A549 (cell line): ENCODE measurements at regions not wholly inside any gene's neighbourhood (a gene's known extent, or its start where the extent isn't known, plus 50 kb on each side); places are given as distances from the start of the nearest gene placed in this dataset.
"Not testable (repeated sequence)": the region's sequence is repeated elsewhere in the genome, so short reads cannot be mapped to it uniquely, and the experiment has no call there.

Source experiments
- ATAC-seq, 2 experiments: fragments of 200-7000 bp in 1 of 2; fragments of >200 bp in 1 of 2; cut with Nextera tagmentation in 1 of 2; cut with Tn5 transposase in 1 of 2; 3 replicates each; pipeline versions ENCODE4 v1.8.0 to v1.9.1; 2018 to 2020; ENCODE audit warnings: mild to moderate bottlenecking in 1 of 2, moderate library complexity in 1 of 2
- CTCF ChIA-PET: fragments of 300-600 bp; sonication (Branson Sonifier 250); formaldehyde crosslinking; extraction: SDS; loops from one replicate; lab custom pipeline; 2021; ENCODE audit warnings: antibody characterized with exemption, inconsistent platforms; lab: Yijun Ruan, JAX
- POLR2A ChIA-PET: fragments of 350-600 bp; formaldehyde crosslinking; extraction: SDS; loops from one replicate; lab custom pipeline; 2021; ENCODE audit warnings: antibody characterized with exemption, inconsistent platforms; lab: Yijun Ruan, JAX
- DNase-seq, 2 experiments: peaks; one replicate each; pipeline versions ENCODE4 v3.0.0 to v3.0.0-alpha.2; 2011 to 2016; ENCODE audit warnings: low read depth in 1 of 2, low spot score in 1 of 2
- FAIRE-seq: peaks from 2 replicates; lab custom pipeline; 2011; peaks lifted over from hg19 to GRCh38; lab: Jason Lieb, UNC
- H3K27ac ChIP-seq, 2 experiments: fragments of >200 bp; sonication (Bioruptor Twin); formaldehyde crosslinking; 3 replicates each; pipeline ENCODE4 v1.5.1; 2016 to 2017
- H3K4me1 ChIP-seq: fragments of >200 bp; sonication (Bioruptor Twin); formaldehyde crosslinking; 3 replicates; pipeline ENCODE4 v1.6.1; 2016
- H3K4me2 ChIP-seq: fragments of >200 bp; sonication (Bioruptor Twin); formaldehyde crosslinking; 3 replicates; pipeline ENCODE4 v1.6.1; 2016
- H3K4me3 ChIP-seq: fragments of >200 bp; sonication (Bioruptor Twin); formaldehyde crosslinking; 3 replicates; pipeline ENCODE4 v1.5.1; 2016
- H3K9me3 ChIP-seq: fragments of >200 bp; sonication (Bioruptor Twin); formaldehyde crosslinking; 3 replicates; pipeline ENCODE4 v1.6.1; 2016
- BCL3 ChIP-seq: fragments of >200 bp; sonication (Bioruptor Twin); formaldehyde crosslinking; IDR thresholded peaks from 3 replicates; pipeline ENCODE4 v1.6.1; 2016
- CHD2 ChIP-seq: fragments of 150-350 bp; IDR thresholded peaks from 2 replicates; pipeline ENCODE4 v1.6.1; 2014; ENCODE audit warnings: low read length; ENCODE audit not compliant: partially characterized antibody
- ESRRA ChIP-seq: fragments of 150-350 bp; IDR thresholded peaks from 2 replicates; pipeline ENCODE4 v1.6.1; 2014; ENCODE audit warnings: mild to moderate bottlenecking, low read length, borderline replicate concordance
- GATA3 ChIP-seq: IDR thresholded peaks from 2 replicates; pipeline ENCODE4 v1.6.1; 2012; ENCODE audit warnings: borderline replicate concordance
- HOXA7 ChIP-seq: fragments of 250-450 bp; sonication (Bioruptor Pico); IDR thresholded peaks from 2 replicates; pipeline ENCODE4 v1.5.0; 2020; ENCODE audit warnings: mild to moderate bottlenecking, moderate library complexity
- HOXB5 ChIP-seq: fragments of 250-450 bp; sonication (Bioruptor Pico); IDR thresholded peaks from 2 replicates; pipeline ENCODE4 v1.5.0; 2020; ENCODE audit warnings: mild to moderate bottlenecking, moderate library complexity
- JUN ChIP-seq, 2 experiments: fragments of >200 bp; sonication (Bioruptor Twin); formaldehyde crosslinking; IDR thresholded peaks; 2 replicates in 1 of 2; 3 replicates in 1 of 2; pipeline ENCODE4 v1.6.1; 2016 to 2017
- KDM1A ChIP-seq: fragments of 200-600 bp; sonication (generic); IDR thresholded peaks from 2 replicates; pipeline ENCODE4 v1.6.1; 2016; ENCODE audit warnings: low read depth, mild to moderate bottlenecking
- MAFK ChIP-seq: fragments of 450-650 bp; IDR thresholded peaks from 2 replicates; pipeline ENCODE4 v1.6.1; 2014; ENCODE audit not compliant: partially characterized antibody
- NFE2L2 ChIP-seq: fragments of 150-350 bp; conservative IDR thresholded peaks from 2 replicates; pipeline ENCODE4 v1.6.1; 2014; ENCODE audit warnings: low read length
- PBX3 ChIP-seq: IDR thresholded peaks from 2 replicates; pipeline ENCODE4 v1.6.1; 2012
- PHF8 ChIP-seq: fragments of 200-600 bp; sonication (generic); IDR thresholded peaks from 2 replicates; pipeline ENCODE4 v1.6.1; 2016; ENCODE audit warnings: low read depth, mild to moderate bottlenecking, antibody characterized with exemption, moderate library complexity, borderline replicate concordance
- POLR2AphosphoS2 ChIP-seq: conservative IDR thresholded peaks from 2 replicates; pipeline ENCODE4 v1.6.1; 2012; ENCODE audit warnings: low read length, improper control_type of control experiment, inconsistent platforms
- RAD21 ChIP-seq, 2 experiments: fragments of >200 bp in 1 of 2; sonication (Bioruptor Twin) in 1 of 2; formaldehyde crosslinking in 1 of 2; IDR thresholded peaks in 1 of 2; conservative IDR thresholded peaks in 1 of 2; 2 replicates in 1 of 2; 3 replicates in 1 of 2; pipeline ENCODE4 v1.6.1; 2012 to 2018; ENCODE audit warnings: inconsistent platforms in 1 of 2
- RFX5 ChIP-seq: fragments of 450-650 bp; IDR thresholded peaks from 2 replicates; pipeline ENCODE4 v1.7.1; 2014; ENCODE audit warnings: antibody characterized with exemption, mild to moderate bottlenecking, moderate library complexity
- RNF2 ChIP-seq: fragments of 200-600 bp; sonication (generic); IDR thresholded peaks from 2 replicates; pipeline ENCODE4 v1.6.1; 2016; ENCODE audit warnings: low read depth, mild to moderate bottlenecking, antibody characterized with exemption, moderate library complexity, borderline replicate concordance
- SREBF2 ChIP-seq: fragments of 450-650 bp; IDR thresholded peaks from 2 replicates; pipeline ENCODE4 v1.6.1; 2014; ENCODE audit warnings: mild to moderate bottlenecking, moderate library complexity
- TP53 ChIP-seq: fragments of 250-450 bp; sonication (Bioruptor Pico); IDR thresholded peaks from 2 replicates; pipeline ENCODE4 v1.5.0; 2021; ENCODE audit warnings: mild to moderate bottlenecking, moderate library complexity
- WGBS: methylation state at CpG from one replicate; pipeline ENCODE4 v1.1.6; 2017; ENCODE audit errors: missing lambda C conversion rate; 5-methylcytosine and 5-hydroxymethylcytosine counted together
- TF ChIP-seq, protein P1 (sequence below): fragments of >200 bp; sonication (Bioruptor Twin); formaldehyde crosslinking; IDR thresholded peaks from 3 replicates; pipeline ENCODE4 v1.5.1; 2016

DNA sequence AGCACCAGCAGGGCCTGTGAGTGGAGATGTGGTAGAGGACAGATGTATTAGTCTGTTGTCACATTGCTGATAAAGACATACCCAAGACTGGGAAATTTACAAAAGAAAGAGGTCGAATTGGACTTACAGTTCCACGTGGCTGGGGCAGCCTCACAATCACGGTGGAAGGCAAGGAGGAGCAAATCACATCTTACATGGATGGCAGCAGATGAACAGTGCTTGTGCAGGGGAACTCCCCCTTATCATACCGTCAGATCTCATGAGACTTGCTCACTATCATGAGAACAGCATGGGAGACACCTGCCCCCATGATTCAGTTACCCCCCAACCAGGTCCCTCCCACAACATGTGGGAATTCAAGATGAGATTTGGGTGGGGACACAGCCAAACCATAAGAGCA lies 361.9 kb downstream of the VRK1 start:
- Histone ChIP-seq H3K4me3 (no peak overlapping the region), H3K4me2 (no peak overlapping the region), H3K27ac (no peak overlapping the region), H3K9me3 (0 out of 3 replicates have a peak, but pooled peaks cover 5% of the 10 kb centered on the region), H3K4me1 (no peaks in the 10 kb centered on the region)
- POLR2A ChIA-PET = no interaction called here
- DNase-seq (no peak), ATAC-seq (no peak), FAIRE-seq (no peak)
- WGBS = 0% methylated on average over 4 of the region's 4 CpGs
- TF ChIP-seq SREBF2 (no peak), HOXB5 (CRISPR knock-in tag) (no peak), MAFK (no peak), ESRRA (no peak), POLR2AphosphoS2 (no peak), RFX5 (no peak), PHF8 (no peak), GATA3 (no peak)
- CTCF ChIA-PET = interaction anchor here (0.6 kb wide), 2 partner anchors 808 to 1599 kb away, joined by 3 read pairs; no protein-coding TSS in a partner anchor

DNA sequence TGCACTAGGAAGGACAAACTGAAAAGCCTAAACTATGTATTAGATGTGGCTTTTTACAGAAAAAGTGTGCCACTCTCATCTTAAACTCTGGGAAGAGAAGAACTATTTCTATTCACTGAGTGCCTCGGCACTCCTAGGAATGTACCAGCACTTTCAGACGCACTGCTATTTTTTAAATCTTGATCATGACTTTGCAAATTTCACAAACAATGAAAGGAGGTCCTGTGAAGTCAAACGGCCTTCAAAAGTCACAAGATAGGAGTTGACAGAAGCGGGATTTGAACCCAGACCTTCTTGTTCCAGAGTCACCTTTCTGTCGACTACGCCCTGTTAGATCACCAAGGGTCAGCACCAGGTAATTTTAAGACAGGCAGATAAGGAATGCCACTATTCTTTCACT lies 365.4 kb downstream of the VRK1 start:
- DNase-seq (no peak), ATAC-seq (no peak), FAIRE-seq (no peak)
- H3K4me1 ChIP-seq = no peaks in the 10 kb centered on the region
- ChIA-PET POLR2A (no interaction called here), CTCF (no interaction called here)
- 0 out of 3 replicates have a peak, but pooled peaks cover 5% of the 10 kb centered on the region for H3K9me3 ChIP-seq
- no peak overlapping the region for H3K4me3 ChIP-seq
- no peak overlapping the region for H3K4me2 ChIP-seq
- no peak overlapping the region for H3K27ac ChIP-seq
- peak; percentile 24 for TF ChIP-seq MAFK
- no peak for TF ChIP-seq RNF2
- no peak for TF ChIP-seq JUN (IDR thresholded peaks at IDR 0.05)
- 53% methylated on average over 6 of the region's 6 CpGs for WGBS

DNA sequence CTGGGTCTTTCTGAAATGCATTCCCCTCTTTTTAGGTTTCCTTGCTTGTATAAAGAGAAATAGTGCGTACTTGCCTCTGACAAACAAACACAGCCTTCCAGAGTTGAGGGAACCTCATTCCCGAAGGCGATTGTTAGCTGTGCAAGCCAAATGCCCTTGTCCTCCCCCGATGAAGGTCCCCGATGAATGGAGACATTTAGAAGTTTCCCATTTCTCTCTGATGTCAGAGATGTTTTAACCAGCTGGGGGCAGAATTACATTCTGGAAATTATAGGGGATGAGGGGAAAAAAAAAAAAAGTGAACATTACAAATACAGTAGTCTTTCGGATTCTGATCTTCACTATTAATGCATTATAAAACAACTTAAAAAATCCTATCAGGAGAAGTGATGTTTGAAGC lies 366.8 kb downstream of the VRK1 start:
- Histone ChIP-seq H3K27ac (no peak overlapping the region), H3K9me3 (0 out of 3 replicates have a peak, but pooled peaks cover 5% of the 10 kb centered on the region), H3K4me2 (no peak overlapping the region), H3K4me3 (no peak overlapping the region), H3K4me1 (no peaks in the 10 kb centered on the region)
- ChIA-PET POLR2A (no interaction called here), CTCF (interaction anchor here (1.0 to 1.6 kb wide), 2 partner anchors 9 kb away, joined by 3 to 4 read pairs; no protein-coding TSS in a partner anchor)
- FAIRE-seq (no peak), ATAC-seq (no peak), DNase-seq (no peak)
- no peak for TF ChIP-seq BCL3
- peak in 1 of 2 experiments; percentile 15; a peak in 1 of 5 replicates for TF ChIP-seq RAD21 (conservative IDR thresholded peaks at IDR 0.05 in 1 of 2, IDR thresholded peaks at IDR 0.05 in 1 of 2)
- TF ChIP-seq, protein P1, sequence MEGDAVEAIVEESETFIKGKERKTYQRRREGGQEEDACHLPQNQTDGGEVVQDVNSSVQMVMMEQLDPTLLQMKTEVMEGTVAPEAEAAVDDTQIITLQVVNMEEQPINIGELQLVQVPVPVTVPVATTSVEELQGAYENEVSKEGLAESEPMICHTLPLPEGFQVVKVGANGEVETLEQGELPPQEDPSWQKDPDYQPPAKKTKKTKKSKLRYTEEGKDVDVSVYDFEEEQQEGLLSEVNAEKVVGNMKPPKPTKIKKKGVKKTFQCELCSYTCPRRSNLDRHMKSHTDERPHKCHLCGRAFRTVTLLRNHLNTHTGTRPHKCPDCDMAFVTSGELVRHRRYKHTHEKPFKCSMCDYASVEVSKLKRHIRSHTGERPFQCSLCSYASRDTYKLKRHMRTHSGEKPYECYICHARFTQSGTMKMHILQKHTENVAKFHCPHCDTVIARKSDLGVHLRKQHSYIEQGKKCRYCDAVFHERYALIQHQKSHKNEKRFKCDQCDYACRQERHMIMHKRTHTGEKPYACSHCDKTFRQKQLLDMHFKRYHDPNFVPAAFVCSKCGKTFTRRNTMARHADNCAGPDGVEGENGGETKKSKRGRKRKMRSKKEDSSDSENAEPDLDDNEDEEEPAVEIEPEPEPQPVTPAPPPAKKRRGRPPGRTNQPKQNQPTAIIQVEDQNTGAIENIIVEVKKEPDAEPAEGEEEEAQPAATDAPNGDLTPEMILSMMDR = peak; percentile 12; the same call in 1 of the 3 replicates
- 18% methylated on average over 6 of the region's 6 CpGs for WGBS

GRCh38 chr14:97166497-97166896 lies 369.3 kb downstream of the VRK1 start:
- Histone ChIP-seq H3K27ac (no peak overlapping the region), H3K4me3 (no peak overlapping the region), H3K4me1 (no peaks in the 10 kb centered on the region), H3K9me3 (no peaks in the 10 kb centered on the region), H3K4me2 (no peak overlapping the region)
- TF ChIP-seq KDM1A (no peak), PBX3 (no peak), NFE2L2 (no peak), ESRRA (no peak), TP53 (no peak), CHD2 (no peak), HOXA7 (CRISPR knock-in tag) (no peak)
- ATAC-seq (no peak), DNase-seq (no peak), FAIRE-seq (no peak)
- WGBS = 34% methylated on average over 7 of the region's 7 CpGs
- POLR2A ChIA-PET = no interaction called here
- CTCF ChIA-PET = interaction anchor here (1.0 to 1.7 kb wide), 2 partner anchors 10 to 18 kb away, joined by 3 to 4 read pairs; no protein-coding TSS in a partner anchor

DNA sequence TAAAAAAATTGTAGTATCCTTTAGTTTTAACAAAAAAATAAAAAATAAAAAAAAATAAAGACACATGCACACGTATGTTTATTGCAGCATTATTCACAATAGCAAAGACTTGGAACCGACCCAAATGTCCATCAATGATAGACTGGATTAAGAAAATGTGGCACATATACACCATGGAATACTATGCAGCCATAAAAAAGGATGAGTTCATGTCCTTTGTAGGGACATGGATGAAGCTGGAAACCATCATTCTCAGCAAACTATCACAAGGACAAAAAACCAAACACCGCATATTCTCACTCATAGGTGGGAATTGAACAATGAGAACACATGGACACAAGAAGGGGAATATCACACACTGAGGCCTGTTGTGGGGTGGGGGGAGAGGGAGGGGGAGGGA lies 370.4 kb downstream of the VRK1 start:
- FAIRE-seq, H3K27ac ChIP-seq, DNase-seq, ATAC-seq, H3K4me1 ChIP-seq, H3K4me2 ChIP-seq, H3K9me3 ChIP-seq, CTCF ChIA-PET, POLR2A ChIA-PET, H3K4me3 ChIP-seq: not testable (repeated sequence)
- WGBS = 38% methylated on average over 3 of the region's 3 CpGs
